Chondrocyte (in vitro differentiated cells): ENCODE measurements at regions not wholly inside any gene's neighbourhood (a gene's known extent, or its start where the extent isn't known, plus 50 kb on each side); places are given as distances from the start of the nearest gene placed in this dataset.

ENCODE experiments used
- DNase-seq: peaks from one replicate; pipeline ENCODE4 v3.0.0; 2021; ENCODE audit warnings: mixed read lengths, low spot score
- H3K27ac Mint-ChIP-seq: one replicate; pipeline ENCODE4 v1.8.0; 2021; ENCODE audit warnings: mild to moderate bottlenecking, moderate library complexity, mixed read lengths; ENCODE audit not compliant: unreplicated experiment
- H3K27me3 Mint-ChIP-seq: 2 replicates; pipeline ENCODE4 v1.8.0; 2021; ENCODE audit warnings: low read depth, mixed read lengths
- H3K36me3 Mint-ChIP-seq: 2 replicates; pipeline ENCODE4 v1.8.0; 2021; ENCODE audit warnings: low read depth, mixed read lengths
- H3K4me1 Mint-ChIP-seq: 2 replicates; pipeline ENCODE4 v1.8.0; 2021; ENCODE audit warnings: low read depth, mild to moderate bottlenecking, mixed read lengths
- H3K4me3 Mint-ChIP-seq: one replicate; pipeline ENCODE4 v1.8.0; 2021; ENCODE audit warnings: mild to moderate bottlenecking, moderate library complexity, mixed read lengths; ENCODE audit not compliant: unreplicated experiment
- H3K9me3 Mint-ChIP-seq: 2 replicates; pipeline ENCODE4 v1.8.0; 2021; ENCODE audit warnings: low read depth, mixed read lengths
- TF ChIP-seq, protein P1 (sequence below): fragments of 200-600 bp; sonication (generic); IDR thresholded peaks from 2 replicates; pipeline ENCODE4 v1.5.0; 2021; ENCODE audit warnings: antibody characterized with exemption, mild to moderate bottlenecking, moderate library complexity

DNA sequence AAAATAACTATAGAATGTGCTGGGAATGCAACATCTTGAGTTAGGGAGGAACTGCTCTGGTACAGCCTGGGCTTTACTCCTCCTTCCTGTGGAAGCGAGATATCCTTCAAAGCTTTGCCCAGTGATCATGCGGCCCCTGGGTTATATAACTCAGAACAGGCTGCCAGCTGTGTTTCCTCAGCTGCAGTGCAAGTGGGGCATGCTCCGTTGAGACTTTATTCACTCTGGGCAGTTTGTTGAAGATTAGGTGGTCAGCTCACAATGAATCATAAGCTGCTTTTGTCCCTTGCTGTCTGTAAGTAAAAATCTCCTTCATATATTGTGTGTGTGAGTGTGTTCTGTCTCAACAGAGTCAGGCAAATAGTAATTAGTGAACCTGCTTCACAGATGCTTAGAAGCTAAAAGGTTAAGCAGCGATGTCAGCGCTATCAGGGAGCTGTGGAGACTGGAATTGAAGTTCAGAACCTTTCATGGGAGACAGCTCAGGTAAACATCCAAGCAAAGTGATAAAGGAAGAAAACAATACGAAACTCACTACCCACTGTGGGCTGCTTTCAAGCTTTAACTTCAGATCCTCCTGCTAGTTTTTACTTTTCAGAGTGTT, 688.4 kb downstream of the HTR1B start:
- no peaks in the 10 kb centered on the region for H3K27me3 Mint-ChIP-seq
- DNase-seq: no peak
- H3K4me1 Mint-ChIP-seq: no peaks in the 10 kb centered on the region
- H3K4me3 Mint-ChIP-seq: no peak overlapping the region
- TF ChIP-seq, protein P1, sequence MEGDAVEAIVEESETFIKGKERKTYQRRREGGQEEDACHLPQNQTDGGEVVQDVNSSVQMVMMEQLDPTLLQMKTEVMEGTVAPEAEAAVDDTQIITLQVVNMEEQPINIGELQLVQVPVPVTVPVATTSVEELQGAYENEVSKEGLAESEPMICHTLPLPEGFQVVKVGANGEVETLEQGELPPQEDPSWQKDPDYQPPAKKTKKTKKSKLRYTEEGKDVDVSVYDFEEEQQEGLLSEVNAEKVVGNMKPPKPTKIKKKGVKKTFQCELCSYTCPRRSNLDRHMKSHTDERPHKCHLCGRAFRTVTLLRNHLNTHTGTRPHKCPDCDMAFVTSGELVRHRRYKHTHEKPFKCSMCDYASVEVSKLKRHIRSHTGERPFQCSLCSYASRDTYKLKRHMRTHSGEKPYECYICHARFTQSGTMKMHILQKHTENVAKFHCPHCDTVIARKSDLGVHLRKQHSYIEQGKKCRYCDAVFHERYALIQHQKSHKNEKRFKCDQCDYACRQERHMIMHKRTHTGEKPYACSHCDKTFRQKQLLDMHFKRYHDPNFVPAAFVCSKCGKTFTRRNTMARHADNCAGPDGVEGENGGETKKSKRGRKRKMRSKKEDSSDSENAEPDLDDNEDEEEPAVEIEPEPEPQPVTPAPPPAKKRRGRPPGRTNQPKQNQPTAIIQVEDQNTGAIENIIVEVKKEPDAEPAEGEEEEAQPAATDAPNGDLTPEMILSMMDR: no peak
- H3K36me3 Mint-ChIP-seq: no peaks in the 10 kb centered on the region
- H3K9me3 Mint-ChIP-seq: no peaks in the 10 kb centered on the region
- H3K27ac Mint-ChIP-seq: no peak overlapping the region

- no peak overlapping the region for H3K4me3 Mint-ChIP-seq
- H3K36me3 Mint-ChIP-seq: no peaks in the 10 kb centered on the region
- H3K27me3 Mint-ChIP-seq: no peaks in the 10 kb centered on the region
- no peak overlapping the region for H3K27ac Mint-ChIP-seq
- DNase-seq: no peak
- no peaks in the 10 kb centered on the region for H3K4me1 Mint-ChIP-seq
- no peaks in the 10 kb centered on the region for H3K9me3 Mint-ChIP-seq
- TF ChIP-seq, protein P1: no peak
These were observed 690.3 kb downstream of the HTR1B start for GRCh38 chr6:76772951-76773350.

GRCh38 chr6:76771059-76771634, 692.1 kb downstream of the HTR1B start:
- TF ChIP-seq, protein P1: no peak
- Mint-ChIP-seq H3K36me3 (no peaks in the 10 kb centered on the region), H3K27ac (no peak overlapping the region), H3K9me3 (no peaks in the 10 kb centered on the region), H3K4me1 (no peaks in the 10 kb centered on the region), H3K27me3 (peaks cover 1% of the 10 kb centered on the region), H3K4me3 (no peak overlapping the region)
- no peak for DNase-seq

DNA sequence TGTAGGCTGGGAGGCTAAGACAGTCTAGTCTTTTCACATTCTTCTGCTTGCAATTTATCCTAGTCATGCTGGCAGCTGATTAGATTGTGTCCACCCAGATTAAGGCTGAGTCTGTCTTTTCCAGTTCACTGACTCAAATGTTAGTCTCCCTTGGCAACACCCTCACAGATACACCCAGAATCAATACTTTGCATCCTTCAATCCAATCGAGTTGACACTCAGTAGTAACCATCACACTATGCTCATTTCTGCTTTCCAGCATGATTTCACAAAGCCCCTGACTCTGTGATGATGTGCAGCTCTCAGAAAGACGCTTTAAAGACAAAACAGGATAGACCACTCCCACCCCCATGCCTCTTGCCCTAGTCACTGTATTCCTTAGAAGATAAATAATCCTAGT, 693.0 kb downstream of the HTR1B start:
- H3K4me3 Mint-ChIP-seq: no peak overlapping the region
- TF ChIP-seq, protein P1: no peak
- no peaks in the 10 kb centered on the region for H3K4me1 Mint-ChIP-seq
- no peaks in the 10 kb centered on the region for H3K36me3 Mint-ChIP-seq
- H3K27me3 Mint-ChIP-seq: peaks cover 1% of the 10 kb centered on the region
- no peaks in the 10 kb centered on the region for H3K9me3 Mint-ChIP-seq
- H3K27ac Mint-ChIP-seq: no peak overlapping the region
- DNase-seq: no peak

GRCh38 chr6:76768556-76768955, 694.7 kb downstream of the HTR1B start:
- no peaks in the 10 kb centered on the region for H3K9me3 Mint-ChIP-seq
- peaks cover 1% of the 10 kb centered on the region for H3K27me3 Mint-ChIP-seq

More at GRCh38 chr6:76768556-76768955, 694.7 kb downstream of the HTR1B start:
- no peak overlapping the region for H3K27ac Mint-ChIP-seq
- DNase-seq: no peak
- TF ChIP-seq, protein P1: no peak
- no peak overlapping the region for H3K4me3 Mint-ChIP-seq
- no peaks in the 10 kb centered on the region for H3K36me3 Mint-ChIP-seq
- H3K4me1 Mint-ChIP-seq: no peaks in the 10 kb centered on the region
